NB4 (cell line): ENCODE measurements at regions not wholly inside any gene's neighbourhood (a gene's known extent, or its start where the extent isn't known, plus 50 kb on each side); places are given as distances from the start of the nearest gene placed in this dataset.

Experiments used
- CTCF ChIP-seq: IDR thresholded peaks from one replicate; pipeline ENCODE4 v1.5.1; 2012; ENCODE audit warnings: low read depth, low read length
- POLR2A ChIP-seq: IDR thresholded peaks from 2 replicates; pipeline ENCODE4 v1.6.1; 2011; ENCODE audit warnings: mild to moderate bottlenecking; ENCODE audit not compliant: insufficient read length; ENCODE audit errors: extremely low read depth

DNA sequence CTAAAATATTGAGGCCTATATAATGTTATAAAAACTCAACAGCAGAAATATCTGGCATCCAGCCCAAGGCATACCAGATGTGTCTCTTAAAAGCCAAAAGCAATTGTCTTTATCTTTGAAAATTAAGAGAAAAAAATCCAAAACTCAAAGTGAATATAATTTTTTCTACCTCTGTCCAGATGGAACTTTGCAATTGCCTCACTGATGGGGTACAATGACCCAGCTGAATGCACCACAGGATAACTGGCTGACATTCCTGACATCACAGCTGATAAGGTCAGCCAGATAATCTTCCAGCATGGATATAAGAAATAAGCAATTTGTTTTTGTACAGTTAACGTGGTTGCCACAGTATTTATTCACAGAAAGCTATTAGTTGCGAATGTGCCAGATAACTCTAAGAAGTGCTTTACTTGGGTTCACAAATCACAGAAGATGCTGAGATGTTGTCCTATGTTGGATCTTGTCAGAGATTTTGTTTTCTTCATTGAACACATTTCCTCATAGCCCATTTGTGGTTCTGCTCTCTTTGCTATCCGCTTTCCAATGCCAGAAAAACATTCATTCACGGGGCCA, 566.9 kb upstream of the CCDC54 start:
- TF ChIP-seq CTCF = no peak
- TF ChIP-seq POLR2A = no peak
